ENCODE measurements at regions not wholly inside any gene's neighbourhood (a gene's known extent, or its start where the extent isn't known, plus 50 kb on each side); places are given as distances from the start of the nearest gene placed in this dataset.

GRCh38 chr4:156193106-156193505 is 239.4 kb upstream of the CTSO start:
- intact Hi-C loops (cut with DNase I), result no loop called here
- WGBS, result 37% methylated on average over 2 of the region's 2 CpGs

GRCh38 chr4:156192033-156192432 is 238.4 kb upstream of the CTSO start:
- Histone ChIP-seq H3K9me3 (no peaks in the 10 kb centered on the region), H3K27ac (no peak overlapping the region), H3K36me3 (no peaks in the 10 kb centered on the region), H3K4me1 (replicated peaks) (no peaks in the 10 kb centered on the region), H3K27me3 (replicated peaks; ENCODE audit: insufficient read depth) (no peaks in the 10 kb centered on the region), H3K4me3 (no peak overlapping the region)
- DNase-seq (ENCODE audit: low spot score), result no peak
- no peak for TF ChIP-seq CTCF (IDR thresholded peaks at IDR 0.05)
- intact Hi-C loops (cut with DNase I), result no loop called here

More at GRCh38 chr4:156193106-156193505, 239.4 kb upstream of the CTSO start:
- Histone ChIP-seq H3K36me3 (no peaks in the 10 kb centered on the region), H3K27me3 (replicated peaks; ENCODE audit: insufficient read depth) (no peaks in the 10 kb centered on the region), H3K4me3 (no peak overlapping the region), H3K27ac (no peak overlapping the region), H3K9me3 (no peaks in the 10 kb centered on the region), H3K4me1 (replicated peaks) (no peaks in the 10 kb centered on the region)
- DNase-seq (ENCODE audit: low spot score), result no peak
- TF ChIP-seq POLR2A (IDR thresholded peaks at IDR 0.05), result no peak
- TF ChIP-seq CTCF (IDR thresholded peaks at IDR 0.05), result no peak
- TF ChIP-seq POLR2AphosphoS5 (IDR thresholded peaks at IDR 0.05), result no peak

GRCh38 chr4:156191044-156191781 is 237.5 kb upstream of the CTSO start:
- no peaks in the 10 kb centered on the region for H3K27me3 ChIP-seq (replicated peaks; ENCODE audit: insufficient read depth)
- no peak for DNase-seq (ENCODE audit: low spot score)
- H3K4me1 ChIP-seq (replicated peaks), result no peaks in the 10 kb centered on the region
- TF ChIP-seq POLR2AphosphoS5 (IDR thresholded peaks at IDR 0.05), result no peak
- TF ChIP-seq POLR2A (IDR thresholded peaks at IDR 0.05), result no peak
- TF ChIP-seq CTCF (IDR thresholded peaks at IDR 0.05), result no peak
- WGBS, result 80% methylated on average over 2 of the region's 2 CpGs
- H3K27ac ChIP-seq, result no peak overlapping the region
- no peak overlapping the region for H3K4me3 ChIP-seq
- H3K36me3 ChIP-seq, result no peaks in the 10 kb centered on the region
- no peaks in the 10 kb centered on the region for H3K9me3 ChIP-seq
- intact Hi-C loops (cut with DNase I), result no loop called here

GRCh38 chr4:156190615-156191014 is 236.9 kb upstream of the CTSO start:
- H3K4me1 ChIP-seq (replicated peaks), result no peaks in the 10 kb centered on the region
- no peak overlapping the region for H3K4me3 ChIP-seq
- no peaks in the 10 kb centered on the region for H3K27me3 ChIP-seq (replicated peaks; ENCODE audit: insufficient read depth)
- H3K36me3 ChIP-seq, result no peaks in the 10 kb centered on the region
- WGBS, result 72% methylated on average over 1 of the region's 1 CpG
- intact Hi-C loops (cut with DNase I), result no loop called here
- no peak for DNase-seq (ENCODE audit: low spot score)
- no peak overlapping the region for H3K27ac ChIP-seq
- H3K9me3 ChIP-seq, result no peaks in the 10 kb centered on the region
- TF ChIP-seq POLR2AphosphoS5 (IDR thresholded peaks at IDR 0.05) (no peak), POLR2A (IDR thresholded peaks at IDR 0.05) (no peak), CTCF (IDR thresholded peaks at IDR 0.05) (no peak)

GRCh38 chr4:156188596-156188995 is 234.9 kb upstream of the CTSO start:
- Histone ChIP-seq H3K4me3 (no peak overlapping the region), H3K27me3 (replicated peaks; ENCODE audit: insufficient read depth) (no peaks in the 10 kb centered on the region), H3K4me1 (replicated peaks) (no peaks in the 10 kb centered on the region), H3K27ac (no peak overlapping the region), H3K36me3 (no peaks in the 10 kb centered on the region), H3K9me3 (no peaks in the 10 kb centered on the region)
- TF ChIP-seq POLR2AphosphoS5 (IDR thresholded peaks at IDR 0.05) (no peak), CTCF (IDR thresholded peaks at IDR 0.05) (no peak), POLR2A (IDR thresholded peaks at IDR 0.05) (no peak)
- 96% methylated on average over 1 of the region's 1 CpG for WGBS
- DNase-seq (ENCODE audit: low spot score), result no peak
- intact Hi-C loops (cut with DNase I), result no loop called here

All from prostate gland (tissue), 2 donors.